GM18511 (cell line): ENCODE measurements at regions not wholly inside any gene's neighbourhood (a gene's known extent, or its start where the extent isn't known, plus 50 kb on each side); places are given as distances from the start of the nearest gene placed in this dataset.
"Not testable (repeated sequence)": the region's sequence is repeated elsewhere in the genome, so short reads cannot be mapped to it uniquely, and the experiment has no call there.

ENCODE experiments used
- ATAC-seq: cut with Tn5 transposase; IDR thresholded peaks from one replicate; pipeline ENCODE4 v1.9.1; 2021; ENCODE audit warnings: mild to moderate bottlenecking, moderate library complexity; ENCODE audit not compliant: unreplicated experiment

GRCh38 chr14:27862684-27863083 is 903.9 kb upstream of the FOXG1 start:
- no peak for ATAC-seq

- ATAC-seq = no peak
Observed at GRCh38 chr14:27863166-27863565, 903.4 kb upstream of the FOXG1 start.

DNA sequence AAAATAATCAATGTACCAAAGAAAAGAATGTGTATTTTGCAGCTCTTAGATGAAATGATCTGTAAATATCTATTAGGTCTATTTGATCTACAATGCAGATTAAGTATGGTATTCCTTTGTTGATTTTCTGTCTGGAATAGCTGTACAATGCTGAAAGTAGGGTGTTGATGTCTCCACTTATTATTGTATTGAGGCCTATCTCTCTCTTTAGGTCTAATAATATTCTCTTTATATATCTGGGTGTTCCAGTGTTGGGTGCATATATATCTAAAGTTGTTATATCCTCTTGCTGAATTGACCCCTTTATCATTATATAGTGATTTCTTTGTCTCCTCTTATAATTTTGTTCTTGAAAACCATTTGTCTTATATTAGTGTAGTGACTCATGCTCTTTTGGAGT is 885.5 kb upstream of the FOXG1 start:
- no peak for ATAC-seq

DNA sequence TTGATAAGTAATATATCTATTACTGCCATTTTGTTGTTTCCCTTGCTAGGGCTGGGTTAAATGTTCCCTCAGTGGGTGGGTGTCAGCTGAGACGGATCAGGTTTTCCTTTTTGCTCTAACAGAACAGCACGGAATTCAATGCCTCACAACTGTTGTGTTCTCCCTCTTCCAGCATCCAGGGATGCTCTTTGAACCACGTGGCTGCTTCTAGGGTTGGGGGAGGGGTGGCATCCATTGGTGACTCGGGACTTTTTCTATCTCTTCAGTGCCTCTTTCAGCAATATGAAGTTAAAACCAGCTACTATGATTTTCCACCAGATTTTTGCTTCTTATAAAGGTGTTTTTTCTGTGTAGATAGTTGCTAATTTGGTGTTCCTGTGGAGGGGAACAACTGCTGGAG is 884.9 kb upstream of the FOXG1 start:
- ATAC-seq = no peak

GRCh38 chr14:27886256-27886655 is 880.3 kb upstream of the FOXG1 start:
- ATAC-seq = no peak

DNA sequence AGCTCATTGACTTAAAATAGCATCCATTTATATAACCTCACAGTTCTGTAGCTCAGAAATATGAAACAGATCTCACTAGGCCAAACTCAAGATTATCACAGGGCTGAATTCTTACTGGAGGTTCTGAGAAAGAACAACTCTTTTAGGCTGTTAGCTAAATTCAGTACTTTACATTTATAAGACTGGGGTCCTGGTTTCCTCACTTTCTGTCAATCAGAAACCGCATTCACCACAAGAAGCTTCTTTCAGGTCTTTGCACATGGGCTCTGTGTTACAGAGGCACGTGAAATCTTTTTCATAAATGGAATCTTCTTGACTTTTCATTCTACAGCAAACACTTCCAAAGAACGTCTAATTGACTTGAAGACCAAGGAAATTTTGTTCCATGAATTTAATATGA is 876.3 kb upstream of the FOXG1 start:
- ATAC-seq = no peak

DNA sequence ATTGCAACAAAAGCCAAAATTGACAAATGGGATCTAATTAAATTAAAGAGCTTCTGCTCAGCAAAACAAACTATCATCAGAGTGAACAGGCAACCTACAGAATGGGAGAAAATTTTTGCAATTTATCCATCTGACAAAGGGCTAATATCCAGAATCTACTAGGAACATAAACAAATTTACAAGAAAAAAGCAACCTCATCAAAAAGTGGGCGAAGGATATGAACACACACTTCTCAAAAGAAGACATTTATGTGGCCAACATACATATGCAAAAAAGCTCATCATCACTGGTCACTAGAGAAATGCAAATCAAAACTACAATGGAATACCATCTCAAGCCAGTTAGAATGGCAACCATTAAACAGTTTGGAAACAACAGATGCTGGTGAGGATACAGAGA is 858.1 kb upstream of the FOXG1 start:
- not testable (repeated sequence) for ATAC-seq

DNA sequence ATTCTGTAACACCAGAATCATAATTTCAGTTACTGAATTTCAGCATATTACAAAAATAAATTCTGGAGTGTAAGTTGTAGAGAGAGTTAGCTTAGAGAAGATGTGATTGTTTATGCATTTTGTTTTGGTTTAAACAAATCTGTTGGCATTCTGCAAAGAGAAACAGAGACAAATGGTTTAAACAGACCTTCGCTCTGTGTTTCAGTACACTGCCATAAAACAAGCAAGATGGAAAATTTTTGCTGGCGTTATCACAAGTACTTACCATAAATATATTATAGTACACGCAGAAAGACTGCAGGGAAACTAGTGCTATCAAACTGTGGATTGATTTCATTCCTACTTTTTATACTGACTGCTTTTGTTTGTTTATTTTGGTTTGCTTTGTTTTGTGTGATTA is 850.3 kb upstream of the FOXG1 start:
- ATAC-seq = no peak

DNA sequence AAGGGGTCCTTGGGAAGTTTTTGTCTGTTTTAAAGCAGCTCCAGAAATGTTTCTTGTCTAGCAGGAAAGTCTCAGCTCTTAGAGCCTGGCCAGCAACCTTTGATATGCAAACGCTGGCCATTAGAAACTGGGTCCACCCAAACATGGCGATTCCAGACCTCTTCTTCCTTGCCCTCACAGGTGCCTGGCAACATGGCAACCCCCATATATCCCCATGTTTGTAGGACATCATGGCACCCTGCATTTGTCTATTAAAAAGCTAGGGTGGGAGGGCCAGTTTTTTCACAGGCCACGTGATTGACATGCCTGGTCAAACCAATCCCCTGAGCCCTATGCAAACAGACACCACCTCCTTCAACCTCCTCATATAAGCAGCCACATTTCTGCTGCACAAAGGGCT is 848.7 kb upstream of the FOXG1 start:
- no peak for ATAC-seq

DNA sequence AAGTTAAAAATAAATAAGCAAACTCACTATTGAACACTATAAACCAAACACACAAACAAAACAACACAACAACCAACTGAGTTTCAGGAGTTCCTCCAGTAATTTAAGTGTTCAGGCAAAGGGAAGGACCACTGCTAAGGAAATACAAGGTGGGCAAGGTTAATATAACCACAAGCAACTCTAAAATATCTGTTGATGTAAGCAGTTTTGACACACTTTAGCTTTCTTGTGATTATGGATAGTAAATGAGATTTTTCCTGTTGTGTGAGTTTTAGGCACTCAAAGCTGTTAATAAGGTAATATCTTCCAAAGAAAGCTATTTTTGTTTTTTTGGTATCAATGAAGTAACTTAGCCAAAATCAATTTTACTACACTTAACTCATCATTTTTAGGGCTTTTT is 839.1 kb upstream of the FOXG1 start:
- no peak for ATAC-seq

DNA sequence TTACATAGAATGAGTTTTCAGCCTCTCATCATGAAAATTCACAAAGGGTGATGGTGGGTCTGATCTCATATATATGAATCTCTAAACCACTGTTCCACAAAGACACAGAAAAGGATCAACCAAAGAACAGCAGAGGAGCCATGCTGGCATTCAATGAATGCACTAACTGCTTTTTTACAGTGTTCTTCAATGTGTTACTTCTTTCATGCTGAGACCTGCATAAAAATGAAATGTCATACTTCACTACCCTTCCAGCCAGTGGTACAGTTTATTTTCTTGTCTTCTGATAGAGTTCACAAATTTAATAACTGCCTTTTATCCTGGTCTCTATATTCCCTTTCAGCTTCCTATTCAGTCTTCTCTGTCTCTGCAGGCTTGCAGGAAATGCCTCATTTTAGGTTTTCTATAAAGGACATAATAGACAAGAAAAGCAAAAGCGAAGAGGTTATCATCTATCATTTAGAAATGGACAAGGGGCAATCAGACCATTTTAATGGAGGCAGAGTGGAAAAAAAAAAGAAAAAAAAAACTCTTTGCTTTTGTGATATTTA is 836.7 kb upstream of the FOXG1 start:
- ATAC-seq = no peak

- ATAC-seq = no peak
Observed at GRCh38 chr14:27938392-27938791, 828.2 kb upstream of the FOXG1 start.

DNA sequence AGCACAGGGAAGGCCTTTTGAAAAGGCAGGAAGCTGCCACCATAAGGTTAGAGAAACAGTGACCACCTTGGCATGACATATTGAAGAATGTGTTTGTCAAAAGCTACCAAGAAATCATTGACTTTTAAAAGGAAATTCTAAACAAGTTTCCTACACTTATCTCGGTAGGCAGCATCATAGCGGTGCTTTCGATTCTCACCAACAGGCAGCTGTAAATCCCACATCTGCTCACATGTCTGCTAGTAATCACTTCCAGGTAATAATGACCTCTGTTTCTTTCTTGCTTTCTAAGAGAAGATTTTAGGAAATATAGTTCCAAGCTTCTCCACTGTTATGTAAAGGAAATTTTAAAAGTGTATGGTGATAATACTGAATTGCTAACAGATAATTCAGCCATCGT is 821.1 kb upstream of the FOXG1 start:
- no peak for ATAC-seq

- no peak for ATAC-seq
Observed at GRCh38 chr14:27958757-27959156, 807.8 kb upstream of the FOXG1 start.

DNA sequence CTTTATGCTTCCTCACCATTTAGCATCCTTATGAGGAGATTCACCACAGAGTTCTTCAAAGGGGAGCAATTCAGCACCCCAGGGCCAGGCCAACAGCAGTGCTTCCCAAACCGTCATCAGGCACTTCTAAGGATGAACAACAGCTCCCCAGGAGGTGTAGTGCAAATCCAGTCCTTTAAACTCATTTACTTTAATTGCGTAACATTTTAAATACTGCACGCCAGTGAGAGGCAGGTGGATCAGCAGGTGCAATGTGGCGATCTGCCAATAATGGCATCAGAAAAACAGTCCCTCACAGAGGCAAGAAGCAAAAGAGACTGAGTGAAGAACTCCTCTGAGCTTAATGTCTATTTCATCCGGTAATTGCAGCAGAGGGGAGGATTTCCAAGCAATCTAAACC is 770.9 kb upstream of the FOXG1 start:
- no peak for ATAC-seq

- ATAC-seq = no peak
Observed at GRCh38 chr14:28001002-28001401, 765.6 kb upstream of the FOXG1 start.

DNA sequence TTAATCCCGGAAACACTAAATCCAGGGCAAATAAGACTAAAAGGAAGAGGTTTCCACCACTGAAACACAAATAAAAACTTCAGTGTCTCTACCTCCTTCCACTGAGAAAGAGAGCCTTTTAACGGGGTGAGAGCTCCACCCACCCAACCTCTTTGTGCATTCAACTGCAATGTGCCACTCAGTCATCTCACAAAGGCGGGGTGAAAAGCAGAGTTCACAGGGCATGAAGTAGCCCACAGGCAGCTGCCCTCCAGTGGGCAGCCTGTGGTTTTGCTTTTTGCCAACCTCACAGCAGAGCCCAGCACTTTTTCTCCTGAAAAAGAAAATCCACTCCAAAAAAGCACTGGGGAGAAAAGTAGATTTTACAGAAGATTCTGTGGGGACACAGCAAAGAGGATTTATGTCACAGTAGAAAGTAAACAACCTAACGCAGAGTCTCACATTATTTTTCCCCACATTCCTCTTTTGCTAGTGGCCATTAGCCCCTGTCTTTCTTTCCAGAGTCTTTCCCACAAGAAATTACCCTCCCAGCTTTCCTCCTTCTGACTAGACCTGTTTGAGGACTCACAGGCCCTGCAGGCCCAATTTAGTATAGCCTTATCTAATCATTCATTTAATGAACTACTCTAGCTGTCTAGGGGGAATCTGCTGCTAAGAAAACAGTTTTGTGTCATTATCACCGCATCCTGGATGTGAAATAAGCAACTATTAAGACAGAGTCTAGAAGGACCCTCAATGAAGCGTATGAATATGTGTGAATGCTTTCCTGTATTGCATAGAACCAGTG is 753.8 kb upstream of the FOXG1 start:
- no peak for ATAC-seq

DNA sequence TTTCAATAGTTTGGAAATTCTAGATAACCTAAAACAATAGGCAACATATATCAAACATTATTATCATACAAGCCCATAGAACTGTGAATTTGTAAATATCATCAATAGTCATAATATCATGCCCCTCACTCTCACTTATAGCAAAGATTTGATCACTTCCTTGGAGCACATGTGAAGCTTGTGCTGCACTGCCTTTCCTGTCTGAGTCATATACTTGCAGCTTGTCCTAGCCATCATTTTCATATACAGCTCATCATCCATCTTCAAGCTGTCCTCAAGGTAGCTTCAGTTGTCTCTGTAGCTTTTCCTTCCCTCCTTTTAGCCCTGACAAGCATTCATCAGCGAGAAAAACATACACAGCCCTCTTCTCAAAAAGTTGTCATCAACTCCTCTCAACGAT is 746.5 kb upstream of the FOXG1 start:
- ATAC-seq = no peak

GRCh38 chr14:28023853-28024252 is 742.7 kb upstream of the FOXG1 start:
- no peak for ATAC-seq

DNA sequence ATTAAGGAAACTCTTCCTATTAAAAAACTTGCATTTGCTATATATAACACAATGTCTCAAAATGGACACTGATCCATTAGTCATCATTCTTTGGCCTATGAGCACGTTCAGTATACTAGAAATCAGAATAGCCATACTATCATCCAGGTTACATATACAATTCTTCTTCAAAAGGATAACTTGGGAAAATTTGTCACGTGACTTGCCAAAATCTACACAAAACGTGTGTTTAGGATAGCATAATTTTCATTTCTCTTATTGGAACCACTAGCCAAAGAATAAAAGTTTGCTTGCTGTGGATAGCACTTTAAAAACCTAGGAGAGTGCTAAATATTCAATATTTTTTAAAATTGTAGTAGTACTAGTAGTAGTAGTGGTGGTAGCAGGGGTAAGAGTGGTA is 714.3 kb upstream of the FOXG1 start:
- ATAC-seq = no peak

DNA sequence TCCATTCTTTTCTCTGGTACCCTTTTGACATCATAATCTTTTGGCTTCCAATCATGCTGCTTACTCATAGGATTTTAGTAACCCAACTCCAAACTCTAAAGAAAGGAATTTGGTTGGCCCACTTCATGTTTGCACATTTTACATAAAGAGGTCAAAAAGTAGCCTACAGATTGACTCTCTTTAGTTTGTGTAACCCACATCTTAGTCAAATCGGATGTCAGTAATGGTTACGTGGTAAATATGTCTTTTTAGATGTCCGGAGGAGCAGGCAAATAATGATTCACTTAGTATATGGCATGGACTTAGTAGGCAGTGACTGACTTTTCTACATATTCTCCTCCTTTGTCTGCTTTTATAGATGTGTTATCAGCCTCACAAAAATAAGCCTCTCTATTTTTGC is 711.6 kb upstream of the FOXG1 start:
- no peak for ATAC-seq

GRCh38 chr14:28057359-28058296 is 709.0 kb upstream of the FOXG1 start:
- no peak for ATAC-seq
